Activated CD4-positive, alpha-beta memory T cell treated with anti-CD3 and anti-CD28 coated beads for 36 hours (primary cell): ENCODE measurements at regions not wholly inside any gene's neighbourhood (a gene's known extent, or its start where the extent isn't known, plus 50 kb on each side); places are given as distances from the start of the nearest gene placed in this dataset.

Source experiments
- CTCF ChIA-PET: fragments of 350-600 bp; sonication (Branson Sonifier 250); formaldehyde crosslinking; loops from one replicate; lab custom pipeline; 2021; ENCODE audit warnings: antibody characterized with exemption, inconsistent platforms; lab: Charles Lee
- POLR2A ChIA-PET: fragments of 350-600 bp; sonication (Branson Sonifier 250); formaldehyde crosslinking; loops from one replicate; lab custom pipeline; 2021; ENCODE audit warnings: antibody characterized with exemption; lab: Charles Lee
- DNase-seq: peaks from one replicate; pipeline ENCODE4 v3.0.0-alpha.2; 2020
- H3K27ac Mint-ChIP-seq: one replicate; pipeline ENCODE4 v1.8.0; 2021; ENCODE audit warnings: mixed read lengths
- H3K27me3 Mint-ChIP-seq: one replicate; pipeline ENCODE4 v1.8.0; 2021; ENCODE audit warnings: mixed read lengths
- H3K36me3 Mint-ChIP-seq: one replicate; pipeline ENCODE4 v1.8.0; 2021; ENCODE audit warnings: mixed read lengths
- H3K4me1 Mint-ChIP-seq: one replicate; pipeline ENCODE4 v1.8.0; 2021; ENCODE audit warnings: low read depth, mixed read lengths
- H3K4me3 Mint-ChIP-seq: one replicate; pipeline ENCODE4 v1.8.0; 2021; ENCODE audit warnings: mild to moderate bottlenecking, mixed read lengths
- H3K9me3 Mint-ChIP-seq: one replicate; pipeline ENCODE4 v1.8.0; 2021; ENCODE audit warnings: mixed read lengths
- intact Hi-C: fragments of 100-400 bp; cut with micrococcal nuclease; formaldehyde crosslinking; loops from one replicate; pipeline ENCODE4 v1.15.1; 2023

- Mint-ChIP-seq H3K4me3 (no peak overlapping the region), H3K27ac (no peak overlapping the region), H3K9me3 (no peaks in the 10 kb centered on the region), H3K4me1 (no peaks in the 10 kb centered on the region), H3K36me3 (no peaks in the 10 kb centered on the region), H3K27me3 (peaks cover 1% of the 10 kb centered on the region)
- intact Hi-C loops: no loop called here
- ChIA-PET CTCF (no interaction called here), POLR2A (no interaction called here)
- no peak for DNase-seq
These were observed 50.7 kb upstream of the INSYN1 start for GRCh38 chr15:73803806-73804205.

- H3K9me3 Mint-ChIP-seq: no peaks in the 10 kb centered on the region
- H3K27ac Mint-ChIP-seq: no peak overlapping the region
- CTCF ChIA-PET: no interaction called here
- no peaks in the 10 kb centered on the region for H3K36me3 Mint-ChIP-seq
- H3K27me3 Mint-ChIP-seq: peaks cover 6% of the 10 kb centered on the region
- POLR2A ChIA-PET: no interaction called here
- H3K4me3 Mint-ChIP-seq: no peak overlapping the region
- H3K4me1 Mint-ChIP-seq: no peaks in the 10 kb centered on the region
- intact Hi-C loops: no loop called here
- DNase-seq: no peak
These were observed 52.4 kb upstream of the INSYN1 start for GRCh38 chr15:73805504-73806089.

DNA sequence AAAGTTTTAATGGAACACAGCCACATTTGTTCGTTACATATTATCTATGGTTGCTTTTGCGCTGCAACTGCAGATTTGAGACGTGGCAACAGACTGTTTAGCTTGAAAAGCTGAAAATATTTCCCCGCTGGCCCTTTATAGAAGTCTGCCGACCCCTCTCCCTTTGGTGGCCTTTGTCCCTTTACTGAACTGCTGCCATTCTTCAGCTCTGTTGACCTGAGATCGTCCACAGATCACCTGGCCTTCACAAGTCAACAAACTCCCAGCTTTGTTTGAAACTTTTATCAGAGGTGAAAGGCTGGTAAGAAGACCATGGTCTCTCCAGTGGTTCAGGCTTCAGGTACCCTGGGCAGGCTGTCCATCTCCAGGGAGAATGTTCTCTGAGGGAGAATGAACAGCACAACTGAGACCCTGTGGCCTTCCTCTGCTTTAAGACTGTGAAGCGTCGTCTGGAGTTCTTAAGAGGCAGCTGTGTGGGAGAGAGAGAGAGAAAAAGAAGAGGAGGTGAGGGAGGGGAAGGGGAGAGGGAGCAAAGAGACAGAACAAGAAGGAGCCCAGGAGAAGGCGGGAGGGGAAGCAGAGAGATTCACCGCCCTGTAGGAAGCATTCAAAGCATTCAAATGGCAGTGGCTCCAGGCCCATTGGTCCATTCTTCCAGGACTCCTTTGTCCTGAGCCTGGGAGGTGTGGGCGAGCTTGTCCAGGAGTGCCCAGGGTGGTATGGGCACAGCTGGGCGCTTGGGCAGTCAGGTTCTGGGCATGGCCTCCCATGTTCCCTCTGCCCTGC lies 53.7 kb upstream of the INSYN1 start:
- Mint-ChIP-seq H3K9me3 (no peaks in the 10 kb centered on the region), H3K27me3 (peaks cover 6% of the 10 kb centered on the region), H3K4me1 (no peaks in the 10 kb centered on the region), H3K27ac (no peak overlapping the region), H3K36me3 (no peaks in the 10 kb centered on the region), H3K4me3 (no peak overlapping the region)
- no peak for DNase-seq
- CTCF ChIA-PET: no interaction called here
- POLR2A ChIA-PET: no interaction called here
- intact Hi-C loops: no loop called here

GRCh38 chr15:73807865-73808264 lies 54.7 kb upstream of the INSYN1 start:
- ChIA-PET CTCF (no interaction called here), POLR2A (no interaction called here)
- H3K36me3 Mint-ChIP-seq: no peaks in the 10 kb centered on the region
- no peaks in the 10 kb centered on the region for H3K4me1 Mint-ChIP-seq
- intact Hi-C loops: no loop called here
- no peaks in the 10 kb centered on the region for H3K9me3 Mint-ChIP-seq
- H3K27me3 Mint-ChIP-seq: peaks cover 6% of the 10 kb centered on the region
- H3K27ac Mint-ChIP-seq: no peak overlapping the region
- DNase-seq: no peak
- no peak overlapping the region for H3K4me3 Mint-ChIP-seq

GRCh38 chr15:73809728-73810501 lies 56.8 kb upstream of the INSYN1 start:
- no peaks in the 10 kb centered on the region for H3K9me3 Mint-ChIP-seq
- intact Hi-C loops: no loop called here

DNA sequence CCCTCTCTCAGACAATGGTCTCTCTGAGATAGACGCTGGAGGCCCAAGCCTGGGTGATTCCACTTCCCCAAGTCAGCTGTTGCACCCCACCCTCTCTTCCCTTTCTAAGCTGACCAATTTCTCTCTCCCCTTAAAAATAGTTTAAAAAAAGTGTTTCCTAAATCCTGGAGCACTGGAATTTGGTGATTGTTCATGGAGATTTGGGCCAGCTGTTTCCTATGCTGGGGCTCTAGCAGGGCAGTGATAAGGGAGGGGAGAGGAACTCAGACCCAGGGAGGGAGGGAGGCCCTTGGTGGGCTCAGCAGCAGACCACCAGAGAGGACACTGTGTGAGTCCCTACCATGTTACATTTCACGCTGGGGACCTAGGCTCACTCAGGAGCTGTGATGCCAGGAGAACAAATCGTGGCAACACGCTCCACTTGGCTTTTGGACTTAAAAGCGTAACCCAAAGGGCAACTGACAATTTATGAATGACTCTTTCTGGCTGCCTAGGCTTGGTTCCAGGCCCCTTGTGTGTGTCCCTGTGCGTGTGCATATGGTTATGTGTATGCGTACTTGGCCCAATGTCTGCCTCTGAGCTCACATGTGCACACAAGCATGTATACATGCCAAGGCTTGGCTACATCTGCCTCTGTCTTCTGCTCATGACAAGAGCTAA lies 59.8 kb upstream of the INSYN1 start:
- H3K36me3 Mint-ChIP-seq: no peaks in the 10 kb centered on the region
- no peak overlapping the region for H3K4me3 Mint-ChIP-seq
- H3K9me3 Mint-ChIP-seq: no peaks in the 10 kb centered on the region
- no peak overlapping the region for H3K27ac Mint-ChIP-seq
- ChIA-PET CTCF (no interaction called here), POLR2A (no interaction called here)
- no peaks in the 10 kb centered on the region for H3K4me1 Mint-ChIP-seq
- peaks cover 5% of the 10 kb centered on the region for H3K27me3 Mint-ChIP-seq
- DNase-seq: no peak
- intact Hi-C loops: no loop called here

More at GRCh38 chr15:73809728-73810501, 56.8 kb upstream of the INSYN1 start:
- CTCF ChIA-PET: no interaction called here
- POLR2A ChIA-PET: no interaction called here
- Mint-ChIP-seq H3K4me1 (no peaks in the 10 kb centered on the region), H3K36me3 (no peaks in the 10 kb centered on the region), H3K4me3 (no peak overlapping the region), H3K27me3 (peaks cover 6% of the 10 kb centered on the region), H3K27ac (no peak overlapping the region)
- DNase-seq: no peak

DNA sequence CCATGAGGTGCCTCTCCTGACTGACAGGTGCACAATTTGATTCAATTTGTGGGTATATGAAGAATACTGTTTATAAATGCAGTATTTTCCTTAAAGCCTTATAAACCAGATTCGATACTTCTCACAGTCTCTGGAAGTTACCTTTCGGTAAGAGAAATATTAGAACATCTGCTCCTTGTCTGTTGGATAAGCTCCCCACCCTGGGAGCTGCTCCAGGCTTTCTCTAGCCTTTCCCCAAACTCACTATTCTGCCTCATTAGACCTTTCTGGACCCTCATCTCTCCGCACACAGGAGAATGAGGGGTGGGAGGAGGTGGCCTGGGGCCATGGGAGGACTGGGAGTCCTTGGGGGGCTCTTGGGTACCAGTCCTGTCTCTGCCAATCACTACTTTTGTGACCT lies 59.8 kb upstream of the TBC1D21 start:
- Mint-ChIP-seq H3K27me3 (peaks cover 5% of the 10 kb centered on the region), H3K36me3 (no peaks in the 10 kb centered on the region), H3K9me3 (no peaks in the 10 kb centered on the region), H3K4me3 (no peak overlapping the region), H3K27ac (no peak overlapping the region), H3K4me1 (no peaks in the 10 kb centered on the region)
- intact Hi-C loops: no loop called here
- CTCF ChIA-PET: no interaction called here
- POLR2A ChIA-PET: no interaction called here
- no peak for DNase-seq

GRCh38 chr15:73818308-73818985 lies 54.9 kb upstream of the TBC1D21 start:
- H3K9me3 Mint-ChIP-seq: peaks cover 4% of the 10 kb centered on the region
- H3K27ac Mint-ChIP-seq: no peak overlapping the region
- ChIA-PET POLR2A (no interaction called here), CTCF (no interaction called here)
- H3K4me3 Mint-ChIP-seq: no peak overlapping the region
- no peaks in the 10 kb centered on the region for H3K4me1 Mint-ChIP-seq
- DNase-seq: no peak
- intact Hi-C loops: no loop called here
- no peaks in the 10 kb centered on the region for H3K36me3 Mint-ChIP-seq
- H3K27me3 Mint-ChIP-seq: peaks cover 4% of the 10 kb centered on the region

DNA sequence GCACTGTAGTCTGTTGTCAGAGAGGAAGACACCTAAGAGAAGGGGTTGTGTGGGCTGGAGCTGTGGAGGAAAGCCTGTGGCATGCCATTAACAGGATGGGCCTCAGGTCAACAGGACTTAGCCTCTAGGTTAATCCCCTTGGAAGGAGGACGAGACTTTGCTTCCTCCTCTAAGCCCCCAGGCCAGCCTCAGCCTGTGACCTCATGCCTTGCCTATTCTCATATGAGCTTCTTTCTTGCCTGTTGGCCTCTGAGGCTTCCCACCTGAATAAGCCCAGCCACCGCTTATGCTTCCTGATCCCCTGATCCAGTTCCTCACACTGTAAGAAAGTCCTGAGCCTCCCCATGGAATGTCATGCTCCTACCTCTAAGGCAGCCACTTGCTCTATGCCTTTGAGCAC lies 52.2 kb upstream of the TBC1D21 start:
- ChIA-PET CTCF (no interaction called here), POLR2A (no interaction called here)
- H3K36me3 Mint-ChIP-seq: no peaks in the 10 kb centered on the region
- peaks cover 6% of the 10 kb centered on the region for H3K27me3 Mint-ChIP-seq
- intact Hi-C loops: no loop called here
- no peak overlapping the region for H3K4me3 Mint-ChIP-seq
- H3K9me3 Mint-ChIP-seq: peaks cover 4% of the 10 kb centered on the region
- H3K4me1 Mint-ChIP-seq: no peaks in the 10 kb centered on the region
- no peak overlapping the region for H3K27ac Mint-ChIP-seq
- no peak for DNase-seq

- Mint-ChIP-seq H3K36me3 (no peaks in the 10 kb centered on the region), H3K27ac (no peak overlapping the region), H3K4me3 (no peak overlapping the region), H3K27me3 (peaks cover 13% of the 10 kb centered on the region), H3K4me1 (no peaks in the 10 kb centered on the region), H3K9me3 (peaks cover 4% of the 10 kb centered on the region)
- intact Hi-C loops: no loop called here
- ChIA-PET CTCF (interaction anchor here (0.8 kb wide), 1 partner anchor 48 kb away, joined by 3 read pairs; no protein-coding TSS in a partner anchor), POLR2A (no interaction called here)
- no peak for DNase-seq
These were observed 50.4 kb upstream of the TBC1D21 start for GRCh38 chr15:73822998-73823397.
